Daoy (cell line): ENCODE measurements at regions not wholly inside any gene's neighbourhood (a gene's known extent, or its start where the extent isn't known, plus 50 kb on each side); places are given as distances from the start of the nearest gene placed in this dataset.

Source experiments
- DNase-seq: peaks from one replicate; pipeline ENCODE4 v3.0.0-alpha.2; 2015; ENCODE audit warnings: low read depth

DNA sequence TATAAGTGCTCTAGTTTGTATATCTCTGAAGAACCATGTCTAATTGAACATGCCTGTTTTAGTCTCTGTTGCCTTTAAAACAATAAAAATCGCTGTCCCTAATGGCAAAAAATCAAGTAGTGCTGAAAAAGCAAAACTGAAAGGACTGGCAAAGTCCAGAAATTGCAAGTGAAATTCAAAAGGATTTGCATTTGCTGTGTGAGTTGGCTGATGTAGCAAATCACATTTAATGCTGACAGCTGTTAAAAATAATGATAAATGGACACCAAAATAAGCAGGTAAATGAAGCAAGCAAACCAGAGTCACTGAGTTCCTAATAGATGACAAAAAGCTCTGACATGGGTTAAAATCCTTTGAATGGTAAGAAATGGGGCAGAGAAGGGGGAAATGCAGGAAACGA is 874.1 kb downstream of the GRM8 start:
- no peak for DNase-seq

GRCh38 chr7:126370038-126370668 is 882.6 kb downstream of the GRM8 start:
- DNase-seq: no peak

DNA sequence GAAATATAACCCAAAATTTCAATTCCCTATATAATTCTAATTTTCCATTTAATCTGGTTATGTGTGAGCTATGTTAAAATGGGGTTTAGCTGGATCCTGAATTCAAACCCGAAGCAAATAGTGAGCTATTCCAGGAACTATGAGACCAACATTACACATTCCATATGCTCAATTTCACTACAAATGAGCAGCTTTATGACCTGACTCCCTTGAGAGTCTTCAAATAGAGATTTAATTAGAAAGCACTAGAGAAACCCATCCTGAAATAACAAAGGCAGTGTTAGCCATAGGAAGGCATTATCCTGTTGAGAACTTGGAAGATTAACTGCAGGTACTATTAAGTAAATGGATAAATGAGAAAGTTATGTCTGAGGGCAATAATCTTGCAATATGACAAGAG is 890.0 kb downstream of the GRM8 start:
- no peak for DNase-seq

DNA sequence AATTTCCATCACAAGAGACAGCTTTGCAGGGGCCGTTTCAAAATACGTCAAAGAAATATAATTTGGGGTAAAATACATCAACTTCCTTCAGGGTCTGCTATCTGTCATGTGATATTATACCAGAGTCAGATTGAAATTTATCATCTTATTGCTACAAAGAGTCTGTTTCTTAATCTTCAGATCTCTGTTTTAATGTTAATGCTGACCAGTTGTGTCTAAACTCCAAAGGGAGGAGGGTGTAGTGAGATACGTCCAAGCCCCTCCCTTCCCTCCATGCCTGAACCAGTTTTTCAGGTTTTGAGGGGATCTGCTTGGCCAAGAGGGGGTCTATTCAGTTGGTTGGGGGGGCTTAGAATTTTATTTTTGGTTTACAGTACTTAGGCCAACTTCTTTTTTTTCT is 891.6 kb downstream of the GRM8 start:
- DNase-seq: no peak

GRCh38 chr7:126339813-126340212 is 912.9 kb downstream of the GRM8 start:
- DNase-seq: no peak

- no peak for DNase-seq
These were observed 947.1 kb downstream of the GRM8 start for GRCh38 chr7:126305671-126306070.

DNA sequence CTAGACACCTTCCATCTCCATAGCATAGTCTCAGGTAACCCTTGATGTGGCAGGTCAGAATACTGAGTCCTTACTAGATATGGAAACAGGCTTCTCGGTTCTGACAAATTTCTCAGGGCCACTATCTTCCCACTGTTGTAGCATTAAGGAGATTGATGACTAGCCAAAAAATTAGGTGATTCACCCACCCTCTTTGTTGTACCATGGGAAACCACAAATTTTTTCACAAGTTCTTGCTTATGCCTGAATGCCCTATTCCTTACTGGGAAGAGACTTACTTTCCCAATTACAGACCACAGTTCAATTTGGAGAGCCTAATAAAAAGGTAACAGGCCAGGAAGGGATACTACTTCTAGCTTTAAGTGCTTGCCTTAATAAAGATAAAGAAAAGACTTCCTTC is 948.8 kb downstream of the GRM8 start:
- DNase-seq: no peak

GRCh38 chr7:126302639-126303038 is 950.1 kb downstream of the GRM8 start:
- DNase-seq: no peak

DNA sequence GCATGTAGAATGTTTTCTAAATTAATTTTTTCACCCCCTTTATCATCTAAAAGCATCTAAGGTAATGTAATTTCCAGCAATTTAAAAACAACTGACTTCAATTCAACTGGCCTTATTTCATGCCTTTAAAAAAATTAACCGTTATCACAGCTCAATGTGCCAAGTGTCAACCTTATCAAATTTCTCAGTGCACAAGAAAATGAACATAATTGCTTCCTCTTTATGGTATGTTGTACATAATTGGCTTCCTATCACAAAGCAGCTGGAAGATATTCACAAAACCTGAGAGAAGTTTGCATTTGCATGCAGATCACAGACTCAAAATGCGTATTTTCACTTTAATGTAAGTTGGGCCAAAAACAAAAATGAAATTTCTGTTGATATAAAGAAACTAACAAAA is 966.4 kb downstream of the GRM8 start:
- no peak for DNase-seq

- no peak for DNase-seq
These were observed 1016.5 kb downstream of the GRM8 start for GRCh38 chr7:126236261-126236660.

DNA sequence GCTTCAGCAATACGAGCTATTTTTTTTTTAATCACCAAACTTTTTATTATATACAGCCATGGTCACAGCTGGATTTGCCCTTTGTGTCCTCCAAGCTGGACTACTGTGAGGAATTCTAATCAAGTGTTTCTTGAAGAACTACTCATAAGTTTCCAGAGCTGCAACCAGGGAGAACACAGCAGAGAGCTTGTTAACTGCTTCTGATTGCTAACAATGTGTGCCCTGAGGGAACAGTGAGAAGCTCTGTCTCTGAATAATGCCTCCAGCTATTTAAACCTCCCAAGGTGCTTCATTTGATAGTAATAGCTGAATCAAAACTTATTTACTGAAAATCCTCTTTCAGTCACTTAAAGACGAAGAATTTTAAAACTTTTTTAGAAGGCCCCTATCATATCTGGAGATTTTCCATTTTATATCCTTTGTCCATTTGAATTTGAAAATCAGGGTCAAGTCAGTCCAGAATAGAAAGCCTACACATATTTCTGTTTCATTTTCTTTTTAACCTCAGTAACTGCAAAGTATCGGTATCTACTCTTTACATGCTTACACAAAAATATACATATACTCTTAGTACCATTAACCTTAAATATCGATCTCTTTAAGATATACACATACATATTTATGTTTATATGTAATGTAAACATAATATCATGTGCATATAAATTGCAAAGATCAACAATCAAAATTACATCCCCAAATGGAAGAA is 1024.2 kb downstream of the GRM8 start:
- DNase-seq: no peak

- no peak for DNase-seq
These were observed 1025.1 kb downstream of the GRM8 start for GRCh38 chr7:126227643-126228042.

GRCh38 chr7:126227055-126227454 is 1025.7 kb downstream of the GRM8 start:
- DNase-seq: no peak

DNA sequence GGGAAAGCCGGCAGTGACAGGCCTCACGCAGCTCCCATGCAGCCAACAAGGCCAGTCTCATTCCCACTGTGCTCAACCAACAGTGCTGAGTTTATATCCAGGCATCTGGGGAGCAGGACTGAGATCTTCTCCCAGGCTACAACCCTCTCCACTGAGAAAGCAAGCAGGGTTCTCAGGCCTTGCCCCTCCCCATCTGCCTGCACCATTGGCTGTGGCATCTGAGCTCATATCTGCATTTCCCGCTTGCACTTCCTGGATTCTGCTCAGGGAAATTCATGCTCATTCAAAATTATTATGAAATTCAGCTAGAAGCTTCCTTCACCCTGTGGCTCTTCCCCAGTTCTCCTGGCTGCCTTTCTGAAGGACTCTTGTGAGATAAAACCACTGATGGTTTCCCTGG is 1029.0 kb downstream of the GRM8 start:
- DNase-seq: no peak

DNA sequence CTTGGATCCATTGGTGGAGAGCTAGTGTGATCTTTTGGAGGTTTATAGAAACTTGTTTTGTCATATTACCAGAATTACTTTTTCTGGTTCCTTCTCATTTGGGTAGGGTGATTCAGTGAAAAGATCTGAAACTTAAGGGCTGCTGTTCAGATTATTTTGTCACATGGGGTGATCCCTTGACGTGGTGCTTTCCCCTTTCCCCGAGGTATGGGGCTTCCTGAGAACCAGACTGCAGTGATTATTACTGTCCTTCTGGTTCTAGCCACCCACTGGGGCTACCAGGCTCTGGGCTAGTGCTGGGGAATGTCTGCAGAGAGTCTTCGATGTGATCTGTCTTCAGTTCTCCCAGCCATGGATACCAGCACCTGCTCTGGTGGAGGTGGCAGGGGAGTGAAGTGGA is 1030.0 kb downstream of the GRM8 start:
- DNase-seq: no peak

- no peak for DNase-seq
These were observed 1037.0 kb downstream of the GRM8 start for GRCh38 chr7:126215785-126216184.

DNA sequence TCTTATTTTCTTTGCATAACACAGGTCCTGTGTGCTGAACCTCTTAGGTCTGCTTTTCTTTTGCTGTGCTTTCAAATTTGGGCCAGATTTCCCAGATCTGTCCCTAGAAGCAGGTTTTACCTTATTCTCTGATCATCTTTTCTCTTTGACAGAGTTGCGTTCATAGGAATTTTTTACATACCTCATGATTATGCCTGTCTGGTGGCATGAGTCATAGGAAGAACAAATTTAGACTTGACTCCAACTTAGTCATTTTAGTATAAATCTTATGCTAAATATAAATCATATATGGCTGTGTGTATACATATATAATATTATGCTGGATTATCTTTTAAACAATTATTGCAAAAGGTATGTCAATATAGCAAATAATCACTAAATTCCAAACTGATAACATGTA is 1038.9 kb downstream of the GRM8 start:
- no peak for DNase-seq

GRCh38 chr7:126211875-126212274 is 1040.9 kb downstream of the GRM8 start:
- no peak for DNase-seq

- no peak for DNase-seq
These were observed 1042.0 kb downstream of the GRM8 start for GRCh38 chr7:126210707-126211106.

DNA sequence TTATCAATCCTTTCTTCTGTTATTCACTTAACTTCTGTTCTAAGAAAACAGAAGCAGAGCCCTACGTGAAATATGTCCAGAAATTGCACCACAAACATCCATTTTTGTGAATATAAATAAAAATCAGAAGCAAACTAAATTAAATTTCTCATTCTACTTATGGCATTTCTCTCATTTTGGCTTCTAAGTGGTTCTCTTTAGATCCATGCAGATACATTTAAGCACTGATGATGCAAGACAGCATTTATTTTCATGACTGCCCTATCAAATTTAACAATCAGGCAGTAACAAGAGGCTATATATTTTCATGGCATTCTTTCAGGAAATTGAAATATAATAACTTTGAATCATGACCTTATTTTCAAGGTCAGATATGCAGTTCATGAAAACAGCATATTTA is 1049.6 kb downstream of the GRM8 start:
- DNase-seq: no peak

DNA sequence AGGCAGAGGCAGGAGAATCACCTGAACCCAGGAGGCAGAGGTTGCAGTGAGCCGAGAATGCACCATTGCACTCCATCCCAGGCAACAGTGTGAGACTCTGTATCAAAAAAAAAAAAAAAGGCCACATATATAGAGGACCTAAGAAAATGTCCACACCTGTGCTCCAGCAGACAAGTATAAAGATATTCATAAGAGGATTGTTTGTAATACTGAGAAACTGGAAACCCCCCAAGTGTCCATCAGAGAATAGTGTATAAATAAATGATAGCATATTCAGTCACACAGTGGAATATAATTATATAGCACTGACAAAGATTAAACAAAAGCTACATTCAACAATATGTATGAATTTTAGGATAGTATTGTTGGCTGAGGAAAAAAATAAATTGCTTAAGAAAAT is 1050.6 kb downstream of the GRM8 start:
- no peak for DNase-seq

GRCh38 chr7:126185959-126186580 is 1066.7 kb downstream of the GRM8 start:
- DNase-seq: no peak

DNA sequence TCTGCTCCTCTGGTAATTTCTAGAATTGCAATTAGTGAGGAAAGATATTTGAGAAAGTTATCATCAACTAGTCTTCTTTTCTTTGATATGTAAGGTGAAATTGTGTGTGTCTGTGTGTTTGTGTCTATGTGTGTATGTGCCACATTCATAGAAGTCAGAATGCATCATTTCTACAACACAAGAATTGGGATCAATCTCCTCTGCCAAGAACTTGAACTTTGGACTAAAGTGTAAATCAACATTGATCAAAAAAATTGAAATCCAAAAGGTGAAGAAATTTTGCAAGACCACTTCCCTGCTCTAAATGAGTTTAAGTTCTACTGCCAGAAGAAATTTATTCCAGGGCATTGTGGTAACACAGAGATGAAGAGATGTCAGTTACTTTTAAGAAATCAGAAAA is 1072.8 kb downstream of the GRM8 start:
- DNase-seq: no peak
